ENCODE measurements at regions not wholly inside any gene's neighbourhood (a gene's known extent, or its start where the extent isn't known, plus 50 kb on each side); places are given as distances from the start of the nearest gene placed in this dataset.
"Not testable (repeated sequence)": the region's sequence is repeated elsewhere in the genome, so short reads cannot be mapped to it uniquely, and the experiment has no call there.

DNA sequence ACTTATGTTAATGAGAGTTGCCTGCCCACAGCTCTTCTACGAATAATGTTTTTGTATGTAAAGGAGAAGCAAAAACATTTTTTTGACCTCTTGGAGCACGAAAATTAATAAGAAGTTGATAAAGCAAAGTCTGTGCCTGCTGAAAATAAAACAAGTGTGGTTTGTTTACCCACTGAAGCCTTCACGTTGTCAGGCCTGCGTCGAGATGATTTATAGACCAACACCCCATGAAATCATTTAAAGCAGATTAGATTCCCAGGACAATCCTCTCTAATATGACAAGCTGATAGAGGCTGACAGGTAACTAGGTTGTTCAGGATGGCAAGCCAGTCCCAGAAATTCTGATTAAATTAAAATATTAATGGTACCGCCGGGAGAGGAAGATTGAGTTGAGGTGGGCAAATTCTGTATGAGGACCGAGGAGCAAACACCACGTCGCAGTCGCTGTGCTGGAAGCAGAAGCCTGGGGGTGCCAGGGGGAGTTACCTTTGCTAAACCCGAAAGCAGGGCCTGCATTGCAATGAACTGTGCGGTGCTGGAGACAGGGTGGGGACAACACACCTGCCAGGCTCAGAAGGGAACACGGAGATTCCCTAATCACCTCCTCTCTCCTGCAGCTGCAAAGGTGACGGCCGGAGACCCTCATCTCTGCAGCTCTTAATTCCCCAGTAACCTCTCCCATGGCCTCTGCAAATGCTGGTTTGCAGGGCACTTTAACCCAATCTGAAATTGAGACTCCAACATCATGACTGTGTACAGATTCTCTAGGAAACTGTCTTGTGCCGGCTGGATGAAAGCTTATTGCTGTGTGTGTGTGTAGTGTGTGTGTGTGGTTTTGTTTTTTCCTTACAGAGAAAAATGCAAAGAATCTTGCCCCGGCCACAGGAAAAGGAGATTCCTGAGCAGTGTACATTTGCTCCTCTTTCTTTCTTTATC, 2805.9 kb downstream of the RPIA start:
- 35 to 70% methylated on average over 5 to 14 of the region's 18 CpGs for WGBS, 2 donors (ENCODE audit: low coverage in 1 of 2)
- DNase-seq: not testable (repeated sequence)

GRCh38 chr2:91498065-91498449, 2806.6 kb downstream of the RPIA start:
- H3K27ac ChIP-seq; H3K36me3 ChIP-seq; H3K9me3 ChIP-seq; DNase-seq; H3K4me3 ChIP-seq; H3K4me1 ChIP-seq; H3K27me3 ChIP-seq; intact Hi-C loops (cut with DNase I; ENCODE audit: low total_unique reads); in situ Hi-C loops (cut with MboI; ENCODE audit: low pct_ligation_motif_present in 1 of 4, low pct_unique_long_range_greater_than_20kb in 1 of 4, low sequenced_read_pairs in 3 of 4): not testable (repeated sequence)

More for the DNA sequence above, 2805.9 kb downstream of the RPIA start:
- H3K27ac ChIP-seq; H3K4me3 ChIP-seq; H3K4me1 ChIP-seq; H3K27me3 ChIP-seq; H3K9me3 ChIP-seq; in situ Hi-C loops (cut with MboI; ENCODE audit: low pct_ligation_motif_present in 1 of 4, low pct_unique_long_range_greater_than_20kb in 1 of 4, low sequenced_read_pairs in 3 of 4); H3K36me3 ChIP-seq; intact Hi-C loops (cut with DNase I; ENCODE audit: low total_unique reads): not testable (repeated sequence)

DNA sequence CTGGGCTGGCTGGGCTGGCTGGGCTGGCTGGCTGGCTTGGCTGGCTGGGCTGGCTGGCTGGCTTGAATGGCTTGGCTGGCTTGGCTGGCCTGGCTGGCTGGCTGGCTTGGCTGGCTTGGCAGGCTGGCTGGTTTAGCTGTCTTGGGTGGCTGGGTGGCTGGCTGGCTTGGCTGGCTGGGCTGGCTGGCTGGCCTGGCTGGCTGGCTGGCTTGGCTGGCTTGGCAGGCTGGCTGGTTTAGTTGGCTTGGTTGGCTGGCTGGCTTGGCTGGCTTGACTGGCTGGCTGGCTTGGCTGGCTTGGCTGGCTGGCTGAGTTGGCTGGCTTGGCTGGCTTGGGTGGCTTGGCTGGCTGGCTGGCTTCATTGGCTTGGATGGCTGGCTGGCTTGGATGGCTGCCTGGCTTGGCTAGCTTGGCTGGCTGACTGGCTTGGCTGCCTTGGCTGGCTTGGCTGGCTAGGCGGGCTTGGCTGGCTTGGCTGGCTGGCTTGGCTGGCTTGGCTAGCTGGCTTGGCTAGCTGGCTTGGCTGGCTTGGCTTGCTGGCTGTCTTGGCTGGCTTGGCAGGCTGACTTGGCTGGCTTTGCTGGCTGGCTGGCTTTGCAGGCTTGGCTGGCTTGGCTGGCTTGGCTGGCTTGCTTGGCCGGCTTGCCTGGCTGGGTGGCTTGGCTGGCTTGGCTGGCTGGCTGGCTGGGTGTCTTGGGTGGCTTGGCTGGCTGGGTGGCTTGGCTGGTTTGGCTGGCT, 2807.2 kb downstream of the RPIA start:
- H3K4me1 ChIP-seq; H3K36me3 ChIP-seq; intact Hi-C loops (cut with DNase I; ENCODE audit: low total_unique reads); H3K4me3 ChIP-seq; H3K27ac ChIP-seq; DNase-seq; in situ Hi-C loops (cut with MboI; ENCODE audit: low pct_ligation_motif_present in 1 of 4, low pct_unique_long_range_greater_than_20kb in 1 of 4, low sequenced_read_pairs in 3 of 4); H3K27me3 ChIP-seq; H3K9me3 ChIP-seq: not testable (repeated sequence)
- 48% methylated on average over 2 of the region's 2 CpGs; no CpG with 5 or more reads in 1 of the 2 donors for WGBS, 2 donors (ENCODE audit: low coverage in 1 of 2)

DNA sequence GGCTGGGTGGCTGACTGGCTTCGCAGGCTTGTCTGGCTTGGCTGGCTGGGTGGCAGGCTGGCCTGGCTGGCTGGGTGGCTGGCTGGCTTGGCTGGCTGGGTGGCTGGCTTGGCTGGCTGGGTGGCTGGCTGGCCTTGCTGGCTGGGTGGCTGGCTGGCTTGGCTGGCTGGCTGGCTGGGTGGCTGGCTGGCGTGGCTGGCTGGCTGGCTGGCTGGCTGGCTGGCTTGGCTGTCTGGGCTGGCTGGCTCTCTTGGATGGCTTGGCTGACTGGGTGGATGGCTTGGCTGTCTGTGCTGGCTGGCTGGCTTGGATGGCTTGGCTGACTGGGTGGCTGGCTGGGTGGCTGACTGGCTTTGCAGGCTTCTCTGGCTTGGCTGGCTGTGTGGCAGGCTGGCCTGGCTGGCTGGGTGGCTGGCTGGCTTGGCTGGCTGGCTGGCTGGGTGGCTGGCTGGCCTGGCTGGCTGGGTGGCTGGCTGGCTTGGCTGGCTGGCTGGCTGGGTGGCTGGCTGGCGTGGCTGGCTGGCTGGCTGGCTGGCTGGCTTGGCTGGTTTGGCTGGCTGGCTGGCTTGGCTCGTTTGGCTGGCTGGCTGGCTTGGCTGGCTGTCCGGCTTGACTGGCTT, 2808.1 kb downstream of the RPIA start:
- H3K4me1 ChIP-seq; H3K9me3 ChIP-seq; H3K27ac ChIP-seq; H3K4me3 ChIP-seq; DNase-seq; H3K36me3 ChIP-seq; in situ Hi-C loops (cut with MboI; ENCODE audit: low pct_ligation_motif_present in 1 of 4, low pct_unique_long_range_greater_than_20kb in 1 of 4, low sequenced_read_pairs in 3 of 4); intact Hi-C loops (cut with DNase I; ENCODE audit: low total_unique reads); H3K27me3 ChIP-seq: not testable (repeated sequence)
- 49% methylated on average over 5 of the region's 5 CpGs; no CpG with 5 or more reads in 1 of the 2 donors for WGBS, 2 donors (ENCODE audit: low coverage in 1 of 2)

DNA sequence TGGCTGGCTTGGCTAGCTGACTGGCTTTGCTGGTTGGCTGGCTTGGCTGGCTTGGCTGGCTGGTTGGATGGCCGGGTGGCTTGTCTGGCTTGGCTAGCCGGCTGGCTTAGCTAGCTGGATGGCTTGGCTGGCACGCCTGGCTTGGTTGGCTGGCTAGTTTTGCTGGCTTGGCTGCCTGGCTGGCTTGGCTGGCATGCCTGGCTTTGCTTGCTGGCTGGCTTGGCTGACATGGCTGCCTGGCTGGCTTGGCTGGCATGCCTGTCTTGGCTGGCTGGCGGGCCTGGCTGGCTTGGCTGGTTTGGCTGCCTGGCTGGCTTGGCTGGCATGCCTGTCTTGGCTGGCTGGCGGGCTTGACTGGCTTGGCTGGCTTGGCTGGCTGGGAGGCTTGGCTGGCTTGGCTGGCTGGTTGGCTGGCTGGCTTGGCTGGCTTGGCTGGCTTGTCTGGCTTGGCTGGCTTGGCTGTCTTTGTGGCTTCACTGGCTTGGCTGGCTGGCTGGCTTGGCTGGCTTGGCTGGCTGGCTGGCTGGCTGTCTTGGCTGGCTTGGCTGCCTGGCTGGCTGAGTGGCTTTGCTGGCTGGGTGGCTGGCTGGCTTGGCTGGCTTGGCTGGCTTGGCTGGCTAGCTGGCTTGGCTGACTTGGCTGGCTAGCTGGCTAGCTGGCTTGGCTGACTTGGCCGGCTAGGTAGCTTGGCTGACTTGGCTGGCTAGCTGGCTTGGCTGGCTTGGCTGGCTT, 2808.9 kb downstream of the RPIA start:
- 57 to 80% methylated on average over 1 to 3 of the region's 6 CpGs for WGBS, 2 donors (ENCODE audit: low coverage in 1 of 2)
- DNase-seq; H3K27me3 ChIP-seq; H3K4me1 ChIP-seq; H3K27ac ChIP-seq; H3K36me3 ChIP-seq; H3K4me3 ChIP-seq; H3K9me3 ChIP-seq; in situ Hi-C loops (cut with MboI; ENCODE audit: low pct_ligation_motif_present in 1 of 4, low pct_unique_long_range_greater_than_20kb in 1 of 4, low sequenced_read_pairs in 3 of 4); intact Hi-C loops (cut with DNase I; ENCODE audit: low total_unique reads): not testable (repeated sequence)

DNA sequence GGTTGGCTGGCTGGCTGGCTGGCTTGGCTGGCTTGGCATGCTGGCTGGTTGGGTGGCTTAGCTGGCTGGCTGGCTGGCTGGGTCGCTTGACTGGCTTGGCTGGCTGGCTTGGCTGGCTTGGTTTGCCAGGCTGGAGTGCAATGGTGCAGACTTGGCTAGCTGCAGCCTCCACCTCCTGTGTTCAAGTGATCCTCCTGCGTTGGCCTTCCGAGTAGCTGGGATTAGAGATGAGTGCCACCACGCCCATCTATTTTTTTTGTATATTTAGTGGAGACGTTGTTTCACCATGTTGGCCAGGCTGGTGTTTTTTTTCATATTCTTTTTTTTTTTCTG, 2809.5 kb downstream of the RPIA start:
- DNase-seq; intact Hi-C loops (cut with DNase I; ENCODE audit: low total_unique reads); H3K27me3 ChIP-seq; H3K4me3 ChIP-seq; in situ Hi-C loops (cut with MboI; ENCODE audit: low pct_ligation_motif_present in 1 of 4, low pct_unique_long_range_greater_than_20kb in 1 of 4, low sequenced_read_pairs in 3 of 4); H3K9me3 ChIP-seq; H3K36me3 ChIP-seq; H3K4me1 ChIP-seq; H3K27ac ChIP-seq: not testable (repeated sequence)
- 79 to 100% methylated on average over 1 to 5 of the region's 5 CpGs for WGBS, 2 donors (ENCODE audit: low coverage in 1 of 2)

DNA sequence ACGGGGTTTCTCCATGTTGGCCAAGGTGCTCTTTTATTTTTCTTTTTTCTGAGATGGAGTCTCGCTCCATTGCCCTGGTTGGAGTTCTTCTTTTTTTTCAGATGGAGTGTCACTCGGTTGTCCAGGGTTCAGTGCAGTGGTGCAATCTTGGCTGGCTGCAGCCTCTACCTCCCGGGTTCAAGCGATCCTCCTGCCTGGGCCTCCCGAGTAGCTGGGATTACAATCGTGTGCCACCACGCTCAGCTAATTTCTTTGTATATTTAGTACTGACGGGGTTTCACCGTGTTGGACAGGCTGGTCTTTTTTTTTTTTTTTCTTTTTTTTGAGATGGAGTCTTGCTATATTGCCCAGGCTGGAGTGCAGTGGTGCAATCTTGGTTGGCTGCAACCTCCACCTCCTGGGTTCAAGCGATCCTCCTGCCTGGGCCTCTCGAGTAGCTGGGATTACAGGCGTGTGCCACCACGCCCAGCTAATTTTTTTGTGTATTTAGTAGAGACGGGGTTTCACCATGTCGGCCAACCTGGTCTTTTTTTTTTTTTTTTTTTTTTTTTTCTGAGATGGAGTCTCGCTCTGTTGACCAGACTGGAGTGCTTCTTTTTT, 2810.1 kb downstream of the RPIA start:
- in situ Hi-C loops (cut with MboI; ENCODE audit: low pct_ligation_motif_present in 1 of 4, low pct_unique_long_range_greater_than_20kb in 1 of 4, low sequenced_read_pairs in 3 of 4): not testable (repeated sequence)
- WGBS, 2 donors (ENCODE audit: low coverage in 1 of 2): 87% methylated on average over 8 to 13 of the region's 17 CpGs

GRCh38 chr2:91503572-91503958, 2812.1 kb downstream of the RPIA start:
- H3K9me3 ChIP-seq; H3K27ac ChIP-seq; DNase-seq; in situ Hi-C loops (cut with MboI; ENCODE audit: low pct_ligation_motif_present in 1 of 4, low pct_unique_long_range_greater_than_20kb in 1 of 4, low sequenced_read_pairs in 3 of 4); intact Hi-C loops (cut with DNase I; ENCODE audit: low total_unique reads); H3K4me1 ChIP-seq; H3K36me3 ChIP-seq; H3K27me3 ChIP-seq; H3K4me3 ChIP-seq: not testable (repeated sequence)
- WGBS, 2 donors (ENCODE audit: low coverage in 1 of 2): 77 to 89% methylated on average over 3 to 8 of the region's 8 CpGs

More for the DNA sequence above, 2810.1 kb downstream of the RPIA start:
- H3K4me3 ChIP-seq; H3K9me3 ChIP-seq; H3K27ac ChIP-seq; H3K4me1 ChIP-seq; intact Hi-C loops (cut with DNase I; ENCODE audit: low total_unique reads); DNase-seq; H3K36me3 ChIP-seq; H3K27me3 ChIP-seq: not testable (repeated sequence)

- intact Hi-C loops (cut with DNase I; ENCODE audit: low total_unique reads); H3K36me3 ChIP-seq; H3K27ac ChIP-seq; in situ Hi-C loops (cut with MboI; ENCODE audit: low pct_ligation_motif_present in 1 of 4, low pct_unique_long_range_greater_than_20kb in 1 of 4, low sequenced_read_pairs in 3 of 4); H3K27me3 ChIP-seq; H3K4me3 ChIP-seq; H3K4me1 ChIP-seq; H3K9me3 ChIP-seq; DNase-seq: not testable (repeated sequence)
- 96% methylated on average over 12 of the region's 13 CpGs; no CpG with 5 or more reads in 1 of the 2 donors for WGBS, 2 donors (ENCODE audit: low coverage in 1 of 2)
Observed at GRCh38 chr2:91503959-91504741, 2812.7 kb downstream of the RPIA start.

Measured in transverse colon (tissue), 4 donors.